Tibial nerve (tissue), 4 donors: ENCODE measurements at regions not wholly inside any gene's neighbourhood (a gene's known extent, or its start where the extent isn't known, plus 50 kb on each side); places are given as distances from the start of the nearest gene placed in this dataset.

Experiments
- DNase-seq, 2 donors: peaks; one replicate each; pipeline ENCODE4 v3.0.0-alpha.2; 2019; ENCODE audit warnings: low spot score in 2 of 2
- H3K27ac ChIP-seq, 4 donors: fragments of 200-600 bp; sonication (generic) in 3 of 4; one replicate each; pipeline ENCODE4 v1.5.1; 2017 to 2019; ENCODE audit warnings: mild to moderate bottlenecking in 1 of 4
- H3K27me3 ChIP-seq, 2 donors: fragments of 200-600 bp; sonication (generic) in 1 of 2; one replicate each; pipeline versions ENCODE4 v1.5.1 to v1.6.0; 2017 to 2019
- H3K36me3 ChIP-seq, 3 donors: fragments of 200-600 bp; sonication (generic); one replicate each; pipeline ENCODE4 v1.5.1; 2018 to 2019
- H3K4me1 ChIP-seq, 4 donors: fragments of 200-600 bp; sonication (generic) in 3 of 4; one replicate each; pipeline ENCODE4 v1.5.1; 2017 to 2019
- H3K4me3 ChIP-seq, 4 donors: fragments of 200-600 bp; sonication (generic) in 3 of 4; one replicate each; pipeline ENCODE4 v1.5.1; 2017 to 2019; ENCODE audit warnings: mild to moderate bottlenecking in 1 of 4, moderate library complexity in 1 of 4
- H3K9me3 ChIP-seq, 4 donors: fragments of 200-600 bp; sonication (generic) in 3 of 4; one replicate each; pipeline ENCODE4 v1.5.1; 2017 to 2019
- CTCF ChIP-seq, 5 experiments: fragments of 200-600 bp in 3 of 5; fragments of 450-650 bp in 2 of 5; sonication (generic) in 3 of 5; IDR thresholded peaks; one replicate each; pipeline ENCODE4 v1.5.1; 2016 to 2019; ENCODE audit warnings: antibody characterized with exemption in 5 of 5, mild to moderate bottlenecking in 3 of 5, moderate library complexity in 2 of 5
- EP300 ChIP-seq, 2 donors: sonication (generic); formaldehyde crosslinking; IDR thresholded peaks; one replicate each; pipeline ENCODE4 v1.6.1; 2017; ENCODE audit warnings: antibody characterized with exemption in 2 of 2, mild to moderate bottlenecking in 1 of 2
- POLR2A ChIP-seq, 2 donors: fragments of 450-650 bp; IDR thresholded peaks; one replicate each; pipeline ENCODE4 v1.6.1; 2017; ENCODE audit warnings: antibody characterized with exemption in 2 of 2, mild to moderate bottlenecking in 2 of 2, moderate library complexity in 2 of 2
- WGBS, 2 donors: methylation state at CpG; one replicate each; pipeline ENCODE4 v1.1.5; 2018; 5-methylcytosine and 5-hydroxymethylcytosine counted together

GRCh38 chr1:106651028-106651762, 405.3 kb upstream of the PRMT6 start:
- no peaks in the 10 kb centered on the region for H3K36me3 ChIP-seq
- no peak overlapping the region for H3K4me3 ChIP-seq
- H3K27me3 ChIP-seq: no peaks in the 10 kb centered on the region
- H3K4me1 ChIP-seq: no peaks in the 10 kb centered on the region
- 81 to 83% methylated on average over 4 of the region's 4 CpGs for WGBS, 2 donors
- H3K9me3 ChIP-seq: no peaks in the 10 kb centered on the region
- H3K27ac ChIP-seq: no peak overlapping the region
- DNase-seq: no peak
- TF ChIP-seq POLR2A (IDR thresholded peaks at IDR 0.05): no peak
- TF ChIP-seq CTCF (IDR thresholded peaks at IDR 0.05): peak in 1 of 5 experiments; percentile 6
- no peak for TF ChIP-seq EP300 (IDR thresholded peaks at IDR 0.05)

GRCh38 chr1:106659490-106660244, 396.8 kb upstream of the PRMT6 start:
- peaks cover 0 to 20% (median 0%) of the 10 kb centered on the region in 4 donors for H3K9me3 ChIP-seq
- H3K36me3 ChIP-seq: no peaks in the 10 kb centered on the region
- no peaks in the 10 kb centered on the region for H3K27me3 ChIP-seq
- WGBS, 2 donors: 81% methylated on average over 6 of the region's 6 CpGs
- no peaks in the 10 kb centered on the region for H3K4me1 ChIP-seq
- no peak overlapping the region for H3K27ac ChIP-seq
- no peak overlapping the region for H3K4me3 ChIP-seq
- no peak for DNase-seq
- no peak for TF ChIP-seq POLR2A (IDR thresholded peaks at IDR 0.05)
- TF ChIP-seq EP300 (IDR thresholded peaks at IDR 0.05): no peak
- TF ChIP-seq CTCF (IDR thresholded peaks at IDR 0.05): no peak

GRCh38 chr1:106675558-106675957, 380.9 kb upstream of the PRMT6 start:
- 55 to 68% methylated on average over 1 of the region's 1 CpG for WGBS, 2 donors
- Histone ChIP-seq H3K4me1 (peaks cover 0 to 6% (median 0%) of the 10 kb centered on the region in 4 donors), H3K27ac (no peak overlapping the region), H3K9me3 (no peaks in the 10 kb centered on the region), H3K4me3 (no peak overlapping the region), H3K36me3 (no peaks in the 10 kb centered on the region), H3K27me3 (no peaks in the 10 kb centered on the region)
- no peak for DNase-seq
- TF ChIP-seq CTCF (IDR thresholded peaks at IDR 0.05) (no peak), EP300 (IDR thresholded peaks at IDR 0.05) (no peak), POLR2A (IDR thresholded peaks at IDR 0.05) (no peak)

GRCh38 chr1:106676021-106676420, 380.5 kb upstream of the PRMT6 start:
- no peak overlapping the region for H3K27ac ChIP-seq
- H3K4me1 ChIP-seq: peaks cover 0 to 6% (median 0%) of the 10 kb centered on the region in 4 donors
- no peaks in the 10 kb centered on the region for H3K27me3 ChIP-seq
- DNase-seq: no peak
- TF ChIP-seq EP300 (IDR thresholded peaks at IDR 0.05): no peak
- TF ChIP-seq CTCF (IDR thresholded peaks at IDR 0.05): no peak
- TF ChIP-seq POLR2A (IDR thresholded peaks at IDR 0.05): no peak
- no peaks in the 10 kb centered on the region for H3K9me3 ChIP-seq
- no peak overlapping the region for H3K4me3 ChIP-seq
- no peaks in the 10 kb centered on the region for H3K36me3 ChIP-seq
- 44 to 59% methylated on average over 2 of the region's 2 CpGs for WGBS, 2 donors

- DNase-seq: no peak
- peaks cover 0 to 6% (median 0%) of the 10 kb centered on the region in 4 donors for H3K4me1 ChIP-seq
- TF ChIP-seq EP300 (IDR thresholded peaks at IDR 0.05) (no peak), CTCF (IDR thresholded peaks at IDR 0.05) (no peak), POLR2A (IDR thresholded peaks at IDR 0.05) (no peak)
- no peak overlapping the region for H3K4me3 ChIP-seq
- no peaks in the 10 kb centered on the region for H3K36me3 ChIP-seq
- WGBS, 2 donors: 78 to 84% methylated on average over 3 of the region's 3 CpGs
- no peaks in the 10 kb centered on the region for H3K27me3 ChIP-seq
- no peaks in the 10 kb centered on the region for H3K9me3 ChIP-seq
- no peak overlapping the region for H3K27ac ChIP-seq
These were observed 379.3 kb upstream of the PRMT6 start for GRCh38 chr1:106677181-106677580.
